HUES6 (cell line): ENCODE measurements at regions not wholly inside any gene's neighbourhood (a gene's known extent, or its start where the extent isn't known, plus 50 kb on each side); places are given as distances from the start of the nearest gene placed in this dataset.

ENCODE experiments used
- H3K27ac ChIP-seq: 2 replicates; pipeline ENCODE4 v1.7.0; 2013; ENCODE audit warnings: low read depth, mild to moderate bottlenecking, low read length, inconsistent platforms
- H3K27me3 ChIP-seq: 2 replicates; pipeline ENCODE4 v1.6.1; 2013; ENCODE audit warnings: low read length; ENCODE audit not compliant: control insufficient read depth, insufficient read depth
- H3K36me3 ChIP-seq: 2 replicates; pipeline ENCODE4 v1.6.1; 2013; ENCODE audit warnings: low read length; ENCODE audit not compliant: control insufficient read depth, insufficient read depth
- H3K4me1 ChIP-seq: 2 replicates; pipeline ENCODE4 v1.6.1; 2013; ENCODE audit warnings: low read length; ENCODE audit not compliant: control insufficient read depth, insufficient read depth
- H3K4me3 ChIP-seq: 2 replicates; pipeline ENCODE4 v1.5.1; 2013; ENCODE audit warnings: low read depth, low read length
- H3K9ac ChIP-seq: one replicate; pipeline ENCODE4 v1.6.1; 2013; ENCODE audit warnings: mild to moderate bottlenecking, low read length
- H3K9me3 ChIP-seq: 2 replicates; pipeline ENCODE4 v1.6.1; 2013; ENCODE audit warnings: low read depth, low read length; ENCODE audit not compliant: control insufficient read depth, insufficient read depth

DNA sequence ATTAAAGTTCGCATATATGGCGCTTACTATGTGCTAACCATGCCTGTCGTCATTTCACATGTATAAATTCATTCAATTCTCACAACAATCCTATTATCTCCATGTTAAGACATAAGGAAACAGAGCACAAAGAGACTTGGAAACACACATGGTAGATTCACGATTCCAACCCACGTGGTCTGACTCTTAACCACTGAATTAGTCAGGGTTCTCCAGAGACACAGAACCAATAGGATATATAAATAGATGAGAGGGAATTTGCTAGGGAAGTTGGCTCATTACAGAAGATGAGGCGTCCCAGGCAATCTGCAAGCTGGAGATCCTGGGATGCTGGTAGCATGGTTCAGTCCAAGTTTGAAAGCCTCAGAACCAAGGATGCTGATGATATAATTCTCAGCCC, 765.3 kb downstream of the TBL1XR1 start:
- no peaks in the 10 kb centered on the region for H3K27me3 ChIP-seq
- no peaks in the 10 kb centered on the region for H3K36me3 ChIP-seq
- peaks cover 20% of the 10 kb centered on the region for H3K4me1 ChIP-seq
- H3K9me3 ChIP-seq: no peaks in the 10 kb centered on the region
- H3K9ac ChIP-seq: no peak overlapping the region
- H3K27ac ChIP-seq: no peak overlapping the region
- H3K4me3 ChIP-seq: no peak overlapping the region

DNA sequence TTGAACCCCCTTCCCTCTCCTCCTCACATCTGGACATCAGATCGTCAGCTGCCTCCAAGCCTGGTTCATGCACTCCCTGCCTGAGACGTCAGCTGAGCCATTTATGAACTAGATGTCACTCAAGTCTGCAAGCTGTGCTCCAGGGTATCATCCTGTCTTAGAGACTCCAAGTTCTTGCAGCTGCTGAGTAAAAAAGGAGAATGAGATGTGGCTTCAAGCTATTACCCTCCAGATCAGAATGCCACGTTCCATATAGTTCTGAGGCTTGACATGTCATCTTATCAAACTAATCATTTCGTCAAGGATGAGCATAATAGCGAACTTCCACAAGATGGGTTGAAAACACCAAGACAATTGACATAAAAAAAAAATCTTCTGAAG, 766.3 kb downstream of the TBL1XR1 start:
- H3K27me3 ChIP-seq: no peaks in the 10 kb centered on the region
- H3K4me3 ChIP-seq: no peak overlapping the region
- H3K9me3 ChIP-seq: no peaks in the 10 kb centered on the region
- H3K9ac ChIP-seq: no peak overlapping the region
- no peaks in the 10 kb centered on the region for H3K36me3 ChIP-seq
- H3K4me1 ChIP-seq: peaks cover 20% of the 10 kb centered on the region
- H3K27ac ChIP-seq: no peak overlapping the region

DNA sequence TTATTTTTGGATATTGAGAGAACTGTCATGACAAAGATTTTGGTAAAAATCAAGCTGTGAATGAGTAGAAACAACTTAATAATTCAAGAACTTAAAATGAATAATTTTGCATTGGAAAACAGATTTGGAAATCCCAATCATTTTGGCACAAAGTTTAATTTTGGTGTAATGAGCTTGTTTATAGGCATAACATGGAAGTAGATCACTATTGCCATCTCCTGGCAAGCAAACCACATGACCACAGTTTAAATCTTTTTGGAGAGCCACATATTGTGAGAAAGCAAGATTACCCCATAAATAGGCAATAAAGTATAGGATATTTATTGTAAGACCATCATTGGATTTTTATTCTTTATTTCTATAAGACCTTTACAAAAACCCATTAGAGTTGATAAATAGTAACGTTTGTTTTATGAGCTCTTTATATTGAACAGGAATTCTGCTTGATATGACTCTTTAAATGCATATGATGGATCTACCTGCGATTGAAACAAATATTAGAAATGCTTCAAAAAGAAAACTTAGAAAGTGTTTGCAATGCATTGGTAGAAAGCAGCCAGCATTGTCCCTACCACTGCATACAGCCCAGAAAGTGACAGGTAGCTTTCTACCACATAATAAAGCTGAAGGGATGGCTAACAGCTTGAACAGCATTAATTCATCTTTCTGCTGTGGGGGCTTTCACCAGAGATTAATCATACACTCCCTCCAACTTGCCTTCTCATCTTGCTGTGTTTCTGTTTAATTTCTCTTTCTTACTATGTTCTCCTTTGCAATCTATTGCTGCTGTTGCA, 766.8 kb downstream of the TBL1XR1 start:
- Histone ChIP-seq H3K4me3 (no peak overlapping the region), H3K27me3 (no peaks in the 10 kb centered on the region), H3K27ac (no peak overlapping the region), H3K36me3 (no peaks in the 10 kb centered on the region), H3K9me3 (no peaks in the 10 kb centered on the region), H3K4me1 (peaks cover 20% of the 10 kb centered on the region), H3K9ac (no peak overlapping the region)

- H3K27ac ChIP-seq: no peak overlapping the region
- H3K9me3 ChIP-seq: no peaks in the 10 kb centered on the region
These were observed 768.7 kb downstream of the TBL1XR1 start for GRCh38 chr3:176428552-176428951.

GRCh38 chr3:176426371-176426770, 770.9 kb downstream of the TBL1XR1 start:
- Histone ChIP-seq H3K27ac (no peak overlapping the region), H3K9ac (no peak overlapping the region), H3K27me3 (no peaks in the 10 kb centered on the region), H3K4me3 (no peak overlapping the region), H3K36me3 (no peaks in the 10 kb centered on the region), H3K9me3 (no peaks in the 10 kb centered on the region), H3K4me1 (peaks cover 10% of the 10 kb centered on the region)

More at GRCh38 chr3:176428552-176428951, 768.7 kb downstream of the TBL1XR1 start:
- Histone ChIP-seq H3K36me3 (no peaks in the 10 kb centered on the region), H3K4me1 (peaks cover 10% of the 10 kb centered on the region), H3K9ac (no peak overlapping the region), H3K27me3 (no peaks in the 10 kb centered on the region), H3K4me3 (no peak overlapping the region)

GRCh38 chr3:176416870-176417269, 780.4 kb downstream of the TBL1XR1 start:
- no peaks in the 10 kb centered on the region for H3K36me3 ChIP-seq
- no peaks in the 10 kb centered on the region for H3K9me3 ChIP-seq
- H3K27ac ChIP-seq: no peak overlapping the region
- no peaks in the 10 kb centered on the region for H3K27me3 ChIP-seq
- no peak overlapping the region for H3K4me3 ChIP-seq
- H3K4me1 ChIP-seq: peaks cover 15% of the 10 kb centered on the region
- no peak overlapping the region for H3K9ac ChIP-seq

DNA sequence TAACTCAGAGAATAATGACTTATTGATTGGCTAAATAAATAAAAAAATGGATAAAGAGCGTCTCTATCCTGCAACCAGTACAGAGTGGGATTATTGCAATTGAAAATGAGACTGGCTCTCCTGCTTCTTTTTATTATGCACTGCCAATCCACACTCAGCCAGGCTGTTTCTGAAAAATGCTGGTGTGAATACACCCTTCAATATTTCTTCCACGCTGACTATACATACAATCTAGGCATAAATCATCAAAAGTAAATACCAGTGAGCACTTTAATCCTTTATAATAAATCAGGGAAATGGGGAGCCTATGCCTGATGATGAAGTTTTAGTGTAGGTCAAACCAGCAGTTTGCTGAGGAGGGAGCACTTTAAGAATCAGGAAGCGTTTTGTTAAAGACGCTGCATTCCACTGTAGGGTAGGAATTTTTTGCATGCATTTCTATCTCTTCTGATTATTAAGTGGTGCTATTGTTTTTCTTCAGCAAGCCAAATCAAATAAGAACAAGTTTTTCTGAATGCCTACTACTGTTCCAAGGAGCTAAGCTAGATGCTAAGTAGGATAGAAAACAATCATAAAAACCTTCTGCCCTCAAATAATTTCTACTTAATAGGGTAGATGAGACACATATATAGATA, 781.5 kb downstream of the TBL1XR1 start:
- Histone ChIP-seq H3K36me3 (no peaks in the 10 kb centered on the region), H3K27ac (no peak overlapping the region), H3K4me3 (no peak overlapping the region), H3K9ac (no peak overlapping the region), H3K9me3 (no peaks in the 10 kb centered on the region), H3K4me1 (peaks cover 15% of the 10 kb centered on the region), H3K27me3 (no peaks in the 10 kb centered on the region)

DNA sequence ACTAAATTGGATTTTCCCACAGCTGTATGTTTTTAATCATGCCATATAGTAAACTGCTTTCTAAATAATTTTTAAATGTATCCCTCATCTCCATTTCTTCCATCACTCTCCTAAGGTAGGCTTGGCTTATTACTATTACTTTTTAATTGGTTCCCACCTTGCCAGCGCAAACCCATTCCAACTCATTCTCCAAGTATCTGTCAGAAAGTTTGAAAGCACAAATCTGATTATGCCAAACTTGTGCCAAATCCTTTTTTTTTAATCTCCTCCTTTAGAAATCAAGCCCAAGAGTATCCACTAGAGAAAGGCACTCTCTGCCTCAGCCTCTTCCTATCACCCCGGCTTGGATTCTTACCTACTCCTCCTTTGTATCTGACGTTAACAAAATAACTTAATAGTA, 784.5 kb downstream of the TBL1XR1 start:
- Histone ChIP-seq H3K4me1 (peaks cover 15% of the 10 kb centered on the region), H3K9me3 (no peaks in the 10 kb centered on the region), H3K27me3 (no peaks in the 10 kb centered on the region), H3K36me3 (no peaks in the 10 kb centered on the region), H3K27ac (no peak overlapping the region), H3K9ac (no peak overlapping the region), H3K4me3 (no peak overlapping the region)

DNA sequence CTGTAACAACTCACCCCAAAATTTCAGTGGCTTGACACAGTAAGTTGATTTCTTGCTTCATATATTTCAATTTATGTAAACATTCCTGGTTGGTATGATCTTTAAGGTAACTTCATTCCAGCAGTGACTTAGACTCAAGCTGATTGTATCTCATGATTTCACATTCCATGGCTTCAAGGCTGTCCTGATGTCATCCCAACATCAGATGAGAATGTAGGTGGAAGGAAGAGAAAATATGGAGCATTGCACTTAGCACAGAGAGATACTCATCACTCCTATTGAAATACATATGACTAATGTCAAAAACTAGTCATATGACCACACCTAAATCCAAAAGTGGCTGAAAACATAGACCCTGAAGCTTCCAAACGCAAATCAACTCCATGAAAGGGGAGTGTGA, 793.8 kb downstream of the TBL1XR1 start:
- no peaks in the 10 kb centered on the region for H3K36me3 ChIP-seq
- no peaks in the 10 kb centered on the region for H3K4me1 ChIP-seq

DNA sequence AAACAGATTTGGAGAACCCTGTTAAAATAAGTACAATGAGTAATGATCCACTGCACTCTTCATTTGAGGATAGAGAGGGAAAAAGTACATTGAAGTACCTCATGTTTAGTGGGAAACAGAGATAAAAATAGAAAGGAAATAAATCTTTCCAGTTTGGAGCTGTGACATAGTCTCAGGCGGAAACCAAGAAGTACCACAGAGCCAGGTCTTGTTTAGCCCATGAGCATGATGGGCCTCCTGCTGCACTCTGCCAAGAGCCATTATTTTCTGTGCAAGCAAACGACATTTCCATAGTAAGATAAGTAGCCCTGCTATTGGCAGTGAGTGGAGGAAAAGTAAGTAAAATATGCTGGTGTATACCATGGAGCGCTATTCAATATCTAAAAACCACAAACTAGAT, 796.1 kb downstream of the TBL1XR1 start:
- H3K9me3 ChIP-seq: peaks cover 8% of the 10 kb centered on the region; the same call in 1 of the 2 replicates
- no peak overlapping the region for H3K9ac ChIP-seq
- H3K4me1 ChIP-seq: no peaks in the 10 kb centered on the region
- no peak overlapping the region for H3K4me3 ChIP-seq
- H3K27ac ChIP-seq: no peak overlapping the region
- no peaks in the 10 kb centered on the region for H3K27me3 ChIP-seq
- no peaks in the 10 kb centered on the region for H3K36me3 ChIP-seq

More for the DNA sequence above, 793.8 kb downstream of the TBL1XR1 start:
- Histone ChIP-seq H3K27me3 (no peaks in the 10 kb centered on the region), H3K9ac (no peak overlapping the region), H3K27ac (no peak overlapping the region), H3K9me3 (no peaks in the 10 kb centered on the region), H3K4me3 (no peak overlapping the region)

DNA sequence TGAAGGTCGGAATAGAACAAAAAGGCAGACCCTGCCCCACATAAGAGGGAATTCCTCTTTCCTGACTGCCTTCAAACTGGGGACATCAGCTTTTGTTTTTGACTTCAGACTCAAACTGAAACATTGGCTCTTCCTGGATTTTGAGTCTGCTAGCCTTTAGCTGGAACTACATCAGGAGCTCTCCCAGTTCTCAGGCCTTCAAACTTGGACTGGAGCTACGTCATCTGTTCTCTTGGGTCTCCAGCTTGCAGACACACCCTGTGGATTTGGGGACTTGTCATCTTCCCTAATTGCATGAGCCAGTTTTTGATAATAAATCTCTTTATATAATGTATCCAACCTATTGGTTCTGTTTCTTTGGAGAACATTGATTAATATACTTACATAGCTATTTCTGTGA, 798.1 kb downstream of the TBL1XR1 start:
- no peaks in the 10 kb centered on the region for H3K4me1 ChIP-seq
- no peaks in the 10 kb centered on the region for H3K27me3 ChIP-seq
- no peak overlapping the region for H3K9ac ChIP-seq
- no peak overlapping the region for H3K27ac ChIP-seq
- H3K9me3 ChIP-seq: peaks cover 14% of the 10 kb centered on the region; the same call in 1 of the 2 replicates
- H3K4me3 ChIP-seq: no peak overlapping the region
- no peaks in the 10 kb centered on the region for H3K36me3 ChIP-seq
